IMR-90 (cell line): ENCODE measurements at regions not wholly inside any gene's neighbourhood (a gene's known extent, or its start where the extent isn't known, plus 50 kb on each side); places are given as distances from the start of the nearest gene placed in this dataset.

Experiments
- ATAC-seq: fragments of 200-7000 bp; cut with Tn5 transposase; 2 replicates; pipeline ENCODE4 v1.9.1; 2020; ENCODE audit warnings: low read depth, mild to moderate bottlenecking, moderate library complexity
- BruUV-seq: library from RNA; stranded (reverse); fragments of 400-500 nt; replicated peaks from 2 replicates; lab custom pipeline; 2021; lab: Mats Ljungman, UMichigan
- CTCF ChIA-PET: fragments of 300-600 bp; formaldehyde crosslinking; extraction: SDS; loops from one replicate; lab custom pipeline; 2021; ENCODE audit warnings: antibody characterized with exemption; lab: Yijun Ruan, JAX
- POLR2A ChIA-PET: fragments of 300-600 bp; sonication (Branson Sonifier 250); formaldehyde crosslinking; loops from one replicate; lab custom pipeline; 2022; ENCODE audit warnings: antibody characterized with exemption; ENCODE audit not compliant: unreplicated experiment; lab: Charles Lee
- DNase-seq: peaks from one replicate; pipeline ENCODE4 v3.0.0; 2013
- H2AFZ ChIP-seq: replicated peaks from 2 replicates; pipeline ENCODE3; 2013; ENCODE audit warnings: low read length, mild to moderate bottlenecking; ENCODE audit not compliant: poor library complexity
- H2AK5ac ChIP-seq: 2 replicates; pipeline ENCODE4 v1.6.1; 2013; ENCODE audit warnings: low read depth, low read length, inconsistent platforms
- H2AK9ac ChIP-seq: replicated peaks from 2 replicates; pipeline ENCODE3; 2013; ENCODE audit warnings: mild to moderate bottlenecking, low read depth, low read length, moderate library complexity; ENCODE audit not compliant: poor library complexity
- H2BK120ac ChIP-seq: 2 replicates; pipeline ENCODE4 v1.6.1; 2013; ENCODE audit warnings: low read depth, low read length, inconsistent platforms
- H2BK15ac ChIP-seq: 3 replicates; pipeline ENCODE4 v1.6.1; 2013; ENCODE audit warnings: low read depth, low read length, inconsistent platforms
- H2BK20ac ChIP-seq: 2 replicates; pipeline ENCODE4 v1.6.1; 2013; ENCODE audit warnings: low read depth, mild to moderate bottlenecking, inconsistent platforms, low read length, moderate library complexity
- H2BK5ac ChIP-seq: 2 replicates; pipeline ENCODE4 v1.6.1; 2013; ENCODE audit warnings: mild to moderate bottlenecking, low read depth, low read length, inconsistent platforms; ENCODE audit not compliant: poor library complexity, severe bottlenecking
- H3K14ac ChIP-seq: replicated peaks from 2 replicates; pipeline ENCODE4 v1.6.1; 2013; ENCODE audit warnings: low read depth, low read length, inconsistent platforms
- H3K18ac ChIP-seq: 2 replicates; pipeline ENCODE4 v1.6.1; 2013; ENCODE audit warnings: low read depth, low read length, control low read depth
- H3K23ac ChIP-seq: 2 replicates; pipeline ENCODE4 v1.6.1; 2013; ENCODE audit warnings: low read depth, low read length, inconsistent platforms
- H3K27ac ChIP-seq: 2 replicates; pipeline ENCODE4 v1.5.1; 2013; ENCODE audit warnings: mild to moderate bottlenecking, control low read depth, low read length; ENCODE audit not compliant: insufficient read depth
- H3K27me3 ChIP-seq: 2 replicates; pipeline ENCODE4 v1.6.1; 2013; ENCODE audit warnings: low read length; ENCODE audit not compliant: control insufficient read depth, insufficient read depth
- H3K36me3 ChIP-seq: 2 replicates; pipeline ENCODE4 v1.6.1; 2013; ENCODE audit warnings: low read length, mixed read lengths; ENCODE audit not compliant: control insufficient read depth, insufficient read depth
- H3K4ac ChIP-seq: 2 replicates; pipeline ENCODE4 v1.6.1; 2013; ENCODE audit warnings: low read depth, low read length, inconsistent platforms
- H3K4me1 ChIP-seq: 2 replicates; pipeline ENCODE4 v1.6.1; 2013; ENCODE audit warnings: low read length, mixed read lengths; ENCODE audit not compliant: control insufficient read depth, insufficient read depth
- H3K4me2 ChIP-seq: 2 replicates; pipeline ENCODE4 v1.6.1; 2013; ENCODE audit warnings: low read depth, mild to moderate bottlenecking, control low read depth, low read length, moderate library complexity
- H3K4me3 ChIP-seq: 2 replicates; pipeline ENCODE4 v1.5.1; 2013; ENCODE audit warnings: low read depth, mild to moderate bottlenecking, control low read depth, low read length, moderate library complexity; ENCODE audit not compliant: insufficient read depth
- H3K56ac ChIP-seq: 2 replicates; pipeline ENCODE4 v1.6.1; 2013; ENCODE audit warnings: low read length, inconsistent platforms; ENCODE audit not compliant: insufficient read depth; ENCODE audit errors: extremely low read depth
- H3K79me1 ChIP-seq, 2 experiments: 2 replicates each; pipeline ENCODE4 v1.6.1; 2013; ENCODE audit warnings: low read length in 2 of 2, inconsistent platforms in 1 of 2, low read depth in 1 of 2
- H3K9ac ChIP-seq: 2 replicates; pipeline ENCODE4 v1.6.1; 2013; ENCODE audit warnings: low read depth, low read length, control low read depth
- H3K9me1 ChIP-seq: 2 replicates; pipeline ENCODE4 v1.6.1; 2013; ENCODE audit warnings: low read length, inconsistent platforms; ENCODE audit not compliant: insufficient read depth
- H3K9me3 ChIP-seq: 2 replicates; pipeline ENCODE4 v1.6.1; 2013; ENCODE audit warnings: low read length; ENCODE audit not compliant: control insufficient read depth, insufficient read depth
- H4K20me1 ChIP-seq: 2 replicates; pipeline ENCODE4 v1.6.1; 2013; ENCODE audit warnings: low read length, inconsistent platforms; ENCODE audit not compliant: insufficient read depth
- H4K5ac ChIP-seq: 2 replicates; pipeline ENCODE4 v1.6.1; 2013; ENCODE audit warnings: mild to moderate bottlenecking, low read depth, low read length, control low read depth
- H4K8ac ChIP-seq, 2 experiments: 2 replicates each; pipeline ENCODE4 v1.6.1; 2013; ENCODE audit warnings: low read depth in 2 of 2, low read length in 2 of 2, control low read depth in 1 of 2, inconsistent platforms in 1 of 2
- H4K91ac ChIP-seq: 2 replicates; pipeline ENCODE4 v1.6.1; 2013; ENCODE audit warnings: low read depth, low read length, inconsistent platforms; ENCODE audit not compliant: insufficient read depth
- CEBPB ChIP-seq: IDR thresholded peaks from 2 replicates; pipeline ENCODE4 v1.6.1; 2012; ENCODE audit warnings: low read depth, low read length, improper control_type of control experiment
- WGBS, 2 experiments: methylation state at CpG; one replicate each; pipeline versions ENCODE4 v1.1.5 to v1.1.7; 2013; ENCODE audit warnings: missing lambda C conversion rate in 2 of 2; ENCODE audit not compliant: insufficient read length in 1 of 2; ENCODE audit errors: extremely low coverage in 2 of 2; 5-methylcytosine and 5-hydroxymethylcytosine counted together
- dilution Hi-C: fragments of 300-500 bp; cut with HindIII; formaldehyde crosslinking; loops from one replicate; pipeline ENCODE4 v1.14.3; 2018; ENCODE audit warnings: low sequenced_read_pairs; ENCODE audit not compliant: unreplicated experiment
- in situ Hi-C: fragments of 300-500 bp; cut with MboI; formaldehyde crosslinking; loops from 3 replicates; pipeline ENCODE4 v1.14.3; 2019; ENCODE audit warnings: low sequenced_read_pairs, inconsistent platforms, mixed read lengths
- intact Hi-C: fragments of 100-400 bp; cut with micrococcal nuclease; formaldehyde crosslinking; loops from 2 replicates; pipeline ENCODE4 v1.10.0; 2022

DNA sequence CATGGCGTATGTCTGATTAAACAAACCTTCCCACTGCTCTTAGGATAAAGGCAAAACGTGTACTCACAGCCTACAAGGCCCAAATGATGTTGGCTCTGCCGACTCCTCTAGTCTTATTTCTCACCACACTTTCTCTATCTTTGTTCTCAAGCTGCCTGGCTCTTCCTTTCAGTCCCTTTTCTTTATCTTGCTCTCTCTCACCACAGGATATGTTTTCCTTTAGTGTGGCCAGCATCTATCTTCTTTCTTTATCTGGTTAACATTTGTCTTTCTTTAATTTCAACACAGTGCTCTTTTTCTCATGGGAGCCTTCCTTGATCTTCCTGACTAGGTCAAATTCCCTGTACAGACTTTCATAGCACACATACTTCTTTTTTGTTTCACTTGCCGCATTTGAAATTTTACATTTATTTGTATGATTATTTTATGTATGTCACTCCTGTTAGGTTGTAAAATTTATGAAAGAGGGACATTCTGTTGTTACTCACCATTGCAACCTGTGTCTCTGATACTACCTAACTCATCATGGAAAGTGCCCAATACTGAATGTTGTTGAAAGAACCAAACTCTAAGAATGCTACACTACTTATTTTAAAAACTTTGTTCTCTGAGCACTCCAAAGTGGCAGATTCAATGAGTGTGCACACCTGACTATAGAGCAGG is 328.9 kb upstream of the CBLB start:
- ChIA-PET CTCF (no interaction called here), POLR2A (no interaction called here)
- Histone ChIP-seq H3K18ac (no peak overlapping the region), H4K5ac (no peak overlapping the region), H4K8ac (no peak overlapping the region), H3K4ac (no peak overlapping the region), H2BK5ac (no peak overlapping the region), H3K27ac (no peak overlapping the region), H3K4me1 (no peaks in the 10 kb centered on the region), H4K91ac (no peak overlapping the region), H3K9ac (no peak overlapping the region), H3K27me3 (no peaks in the 10 kb centered on the region), H2AK9ac (no peak overlapping the region), H4K20me1 (no peaks in the 10 kb centered on the region), H3K14ac (no peak overlapping the region), H3K4me3 (no peak overlapping the region), H3K36me3 (no peaks in the 10 kb centered on the region), H2BK15ac (no peak overlapping the region), H2AFZ (no peak overlapping the region), H3K9me1 (no peaks in the 10 kb centered on the region), H3K23ac (no peak overlapping the region), H2BK20ac (no peak overlapping the region), H3K56ac (no peak overlapping the region), H3K4me2 (no peak overlapping the region), H2BK120ac (no peak overlapping the region), H3K9me3 (no peaks in the 10 kb centered on the region), H3K79me1 (no peaks in the 10 kb centered on the region), H2AK5ac (no peak overlapping the region)
- dilution Hi-C loops (no loop called here), intact Hi-C loops (no loop called here), in situ Hi-C loops (no loop called here)
- no peak for TF ChIP-seq CEBPB
- ATAC-seq (no peak), DNase-seq (no peak)
- no TSS peak for BruUV-seq
- WGBS, 2 experiments = 81% methylated on average over 3 of the region's 4 CpGs; no CpG with 5 or more reads in 1 of the 2 experiments
